ENCODE measurements at regions not wholly inside any gene's neighbourhood (a gene's known extent, or its start where the extent isn't known, plus 50 kb on each side); places are given as distances from the start of the nearest gene placed in this dataset.

DNA sequence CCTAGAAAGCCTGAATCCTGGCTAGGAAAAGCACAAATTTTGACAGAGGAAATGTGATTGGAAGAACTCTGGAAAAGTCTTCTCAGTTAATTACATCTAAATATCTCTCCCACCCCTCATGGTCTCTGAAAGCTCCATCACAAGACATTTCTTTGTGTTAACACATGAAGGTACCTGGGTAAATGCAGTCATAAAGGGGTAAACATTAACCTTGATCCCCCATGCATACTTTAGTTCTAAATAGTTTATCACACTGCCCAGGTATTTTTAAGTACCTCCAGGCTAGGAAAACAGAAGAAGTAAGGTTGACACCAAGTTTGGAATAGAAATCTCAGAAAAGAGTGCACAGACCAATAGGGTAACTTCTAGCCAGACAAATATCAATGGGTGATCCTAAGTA lies 334.5 kb downstream of the PIK3R1 start:
- no peak for TF ChIP-seq CTCF (IDR thresholded peaks at IDR 0.05)

GRCh38 chr5:68551436-68551835 lies 335.9 kb downstream of the PIK3R1 start:
- TF ChIP-seq CTCF (IDR thresholded peaks at IDR 0.05): no peak

GRCh38 chr5:68554571-68555279 lies 339.2 kb downstream of the PIK3R1 start:
- no peak for TF ChIP-seq CTCF (IDR thresholded peaks at IDR 0.05)

DNA sequence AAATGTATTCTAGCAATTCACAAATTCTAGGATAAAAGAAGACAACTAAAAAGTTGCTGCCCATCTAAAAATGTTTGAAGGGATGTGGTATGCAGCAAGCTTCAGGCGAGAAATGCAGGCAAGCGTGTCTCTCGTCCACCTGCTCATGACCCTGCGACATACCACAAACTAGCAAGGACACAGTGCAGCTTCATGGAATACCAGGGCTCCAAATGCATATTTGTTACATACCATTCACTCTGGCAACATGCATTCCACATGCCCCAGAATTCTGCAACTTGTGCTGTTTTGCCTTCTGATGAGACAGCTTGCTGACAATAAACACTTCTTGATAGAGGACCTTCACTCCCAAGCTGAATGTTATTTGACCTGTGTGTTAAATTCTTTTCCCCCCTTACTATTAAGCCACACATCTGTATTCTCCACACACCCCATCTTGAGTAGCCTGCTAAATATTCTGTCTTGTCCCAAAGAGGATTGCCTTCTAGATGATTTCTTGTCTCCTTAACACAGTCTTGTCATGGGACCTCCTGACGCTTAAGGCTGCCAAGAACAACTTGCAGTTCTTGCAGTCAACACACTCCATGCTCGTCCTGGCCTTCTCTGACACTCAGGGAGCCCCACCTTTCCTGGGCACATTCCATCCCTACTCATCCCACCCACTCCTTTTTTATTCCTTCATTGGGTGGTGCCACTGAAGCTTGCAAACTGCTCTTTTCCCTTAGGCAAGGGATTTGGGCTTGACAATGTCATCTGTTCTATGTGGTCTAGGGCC lies 340.5 kb downstream of the PIK3R1 start:
- TF ChIP-seq CTCF (IDR thresholded peaks at IDR 0.05): no peak

DNA sequence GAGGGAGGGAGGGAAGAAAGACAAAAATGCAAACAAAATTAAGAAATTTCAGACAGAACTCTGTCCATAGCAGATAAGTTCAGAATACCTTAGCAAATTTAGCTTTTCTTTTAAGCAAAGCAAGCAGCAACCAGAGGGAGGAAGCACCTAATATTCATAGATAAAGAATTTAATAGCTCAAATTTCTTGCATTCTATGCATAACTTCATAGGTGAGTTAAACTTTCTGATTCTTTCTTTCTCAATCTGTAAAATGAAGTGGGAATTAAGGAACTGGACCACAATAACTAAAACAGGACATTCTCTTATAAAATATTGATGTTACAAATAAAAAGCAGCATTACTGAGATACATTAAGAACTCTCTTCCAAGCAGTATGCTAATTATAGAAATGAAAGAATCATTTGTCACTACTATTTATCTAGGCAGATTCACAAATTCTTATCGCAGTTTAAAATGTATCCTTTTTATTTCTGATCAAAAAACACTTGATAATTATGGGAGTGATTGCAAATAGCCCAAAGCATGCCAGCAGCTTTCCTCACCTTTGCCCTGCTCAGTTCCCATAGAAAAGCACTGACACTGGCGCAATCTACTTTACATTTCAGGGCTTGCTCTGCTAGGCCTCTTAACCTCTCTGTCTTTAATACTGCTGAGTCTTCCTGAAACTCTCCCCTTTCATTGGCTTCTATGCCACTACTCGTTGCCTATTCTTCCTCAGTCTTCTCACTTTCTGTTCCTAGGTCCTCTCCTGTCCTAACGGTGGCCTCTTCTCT lies 341.8 kb downstream of the PIK3R1 start:
- TF ChIP-seq CTCF (IDR thresholded peaks at IDR 0.05): no peak

DNA sequence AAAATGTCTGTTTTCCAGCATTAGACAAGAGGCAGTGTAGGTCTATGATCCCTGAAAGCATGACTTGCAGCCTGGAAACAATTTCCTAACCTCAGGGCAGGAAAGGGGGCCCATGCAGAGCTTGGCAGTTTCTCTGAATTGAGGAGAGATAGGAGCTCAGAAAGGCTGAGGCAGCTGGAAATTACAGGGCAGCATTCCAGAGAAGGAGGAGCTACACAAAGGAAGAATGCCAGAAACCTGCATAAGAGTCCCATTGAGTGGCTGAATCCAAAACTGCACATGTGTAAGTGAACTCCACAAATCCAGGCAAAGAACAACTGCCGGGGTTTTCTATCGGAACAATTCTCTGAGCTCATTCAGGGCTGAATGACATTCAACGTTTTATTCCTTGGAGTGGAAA lies 346.8 kb downstream of the PIK3R1 start:
- no peak for TF ChIP-seq CTCF (IDR thresholded peaks at IDR 0.05)

DNA sequence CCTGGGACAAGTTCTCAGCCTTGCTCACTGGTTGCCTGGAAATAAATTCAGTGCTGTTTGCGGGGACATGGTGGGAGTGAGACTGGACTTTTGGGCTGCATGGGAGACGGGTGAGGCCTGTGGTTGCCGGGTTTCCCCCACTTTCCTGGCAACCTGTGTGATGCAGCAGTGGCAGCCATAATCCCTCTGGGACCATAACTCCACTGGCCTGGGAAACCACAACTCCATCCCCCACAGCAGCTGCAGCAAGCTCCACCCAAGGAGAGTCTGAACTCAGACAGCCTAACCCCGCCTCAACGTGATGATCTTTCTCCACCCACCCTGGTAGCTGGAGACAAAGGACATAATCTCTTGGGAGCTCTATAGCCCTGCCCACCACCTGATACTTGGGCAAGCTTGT lies 349.9 kb downstream of the PIK3R1 start:
- TF ChIP-seq CTCF (IDR thresholded peaks at IDR 0.05): no peak
